H1 (cell line): ENCODE measurements at regions not wholly inside any gene's neighbourhood (a gene's known extent, or its start where the extent isn't known, plus 50 kb on each side); places are given as distances from the start of the nearest gene placed in this dataset.

Source experiments
- POLR2AphosphoS5 ChIP-seq: IDR thresholded peaks from 2 replicates; pipeline ENCODE4 v1.6.1; 2011; ENCODE audit warnings: low read depth, low read length
- SIRT6 ChIP-seq: IDR thresholded peaks from one replicate; pipeline ENCODE4 v1.7.1; 2012; ENCODE audit warnings: low read length, inconsistent platforms
- SP2 ChIP-seq: IDR thresholded peaks from 2 replicates; pipeline ENCODE4 v1.6.1; 2012; ENCODE audit warnings: mild to moderate bottlenecking, low read length, inconsistent platforms
- TAF1 ChIP-seq: IDR thresholded peaks from 2 replicates; pipeline ENCODE4 v1.6.1; 2011; ENCODE audit warnings: mild to moderate bottlenecking, low read depth, low read length
- TBP ChIP-seq: IDR thresholded peaks from 2 replicates; pipeline ENCODE4 v1.6.1; 2011; ENCODE audit warnings: low read depth, low read length, improper control_type of control experiment
- YY1 ChIP-seq: IDR thresholded peaks from 2 replicates; pipeline ENCODE4 v1.6.1; 2011; ENCODE audit warnings: low read depth, mild to moderate bottlenecking, low read length

DNA sequence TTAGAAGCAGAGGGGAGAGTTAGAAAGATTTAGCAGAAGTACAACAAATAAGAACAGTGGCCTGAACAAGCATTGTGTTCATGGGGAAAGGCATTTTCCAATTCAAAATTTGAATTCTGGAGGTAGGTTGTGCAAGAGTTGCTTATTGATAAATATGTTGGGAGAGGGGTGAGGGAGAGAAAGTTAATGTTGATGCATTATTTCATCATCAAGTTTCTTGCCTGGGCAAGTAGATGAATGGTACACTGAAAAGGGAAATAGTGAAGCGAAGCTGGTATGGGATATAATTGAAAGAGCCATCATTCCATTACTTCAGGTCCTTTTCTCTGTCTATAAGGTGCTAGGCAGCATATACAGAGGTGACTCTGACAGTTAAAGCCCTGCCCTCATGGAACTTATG lies 288.9 kb upstream of the GBE1 start (continued):
- no peak for TF ChIP-seq POLR2AphosphoS5
- no peak for TF ChIP-seq SP2
- no peak for TF ChIP-seq TAF1
- no peak for TF ChIP-seq SIRT6
- TF ChIP-seq TBP = no peak
- no peak for TF ChIP-seq YY1
